ENCODE measurements at regions not wholly inside any gene's neighbourhood (a gene's known extent, or its start where the extent isn't known, plus 50 kb on each side); places are given as distances from the start of the nearest gene placed in this dataset.

GRCh38 chr13:75993241-75993640, 357.1 kb downstream of the LMO7 start:
- DNase-seq, result no peak
- Histone ChIP-seq H3K36me3 (no peaks in the 10 kb centered on the region), H3K4me1 (no peaks in the 10 kb centered on the region), H3K9me3 (no peaks in the 10 kb centered on the region), H3K4me3 (no peak overlapping the region), H3K27ac (no peak overlapping the region), H3K27me3 (no peaks in the 10 kb centered on the region)
- intact Hi-C loops (cut with DNase I), result no loop called here
- no peak for TF ChIP-seq CTCF (IDR thresholded peaks at IDR 0.05)
- ATAC-seq, result no peak

- ATAC-seq (no peak), DNase-seq (no peak)
- intact Hi-C loops (cut with DNase I), result no loop called here
- H3K4me3 ChIP-seq, result no peak overlapping the region
- TF ChIP-seq CTCF (IDR thresholded peaks at IDR 0.05), result no peak
- no peaks in the 10 kb centered on the region for H3K9me3 ChIP-seq
- no peaks in the 10 kb centered on the region for H3K27me3 ChIP-seq
- H3K27ac ChIP-seq, result no peak overlapping the region
- no peaks in the 10 kb centered on the region for H3K36me3 ChIP-seq
- no peaks in the 10 kb centered on the region for H3K4me1 ChIP-seq
Observed at GRCh38 chr13:75986818-75987217, 350.7 kb downstream of the LMO7 start.

- DNase-seq (no peak), ATAC-seq (no peak)
- H3K27ac ChIP-seq, result no peak overlapping the region
- no peaks in the 10 kb centered on the region for H3K9me3 ChIP-seq
- H3K36me3 ChIP-seq, result no peaks in the 10 kb centered on the region
- no peak for TF ChIP-seq CTCF (IDR thresholded peaks at IDR 0.05)
- no peak overlapping the region for H3K4me3 ChIP-seq
- no peaks in the 10 kb centered on the region for H3K4me1 ChIP-seq
- no peaks in the 10 kb centered on the region for H3K27me3 ChIP-seq
- intact Hi-C loops (cut with DNase I), result no loop called here
Observed at GRCh38 chr13:75985132-75985531, 349.0 kb downstream of the LMO7 start.

GRCh38 chr13:75978818-75979217, 342.7 kb downstream of the LMO7 start:
- no peak for TF ChIP-seq CTCF (IDR thresholded peaks at IDR 0.05)
- Histone ChIP-seq H3K27me3 (no peaks in the 10 kb centered on the region), H3K9me3 (no peaks in the 10 kb centered on the region), H3K36me3 (no peaks in the 10 kb centered on the region), H3K27ac (no peak overlapping the region), H3K4me3 (no peak overlapping the region), H3K4me1 (no peaks in the 10 kb centered on the region)
- intact Hi-C loops (cut with DNase I), result no loop called here
- ATAC-seq, result no peak
- DNase-seq, result no peak

- Histone ChIP-seq H3K4me1 (no peaks in the 10 kb centered on the region), H3K27me3 (no peaks in the 10 kb centered on the region), H3K4me3 (no peak overlapping the region), H3K36me3 (no peaks in the 10 kb centered on the region), H3K9me3 (no peaks in the 10 kb centered on the region), H3K27ac (no peak overlapping the region)
- no peak for TF ChIP-seq CTCF (IDR thresholded peaks at IDR 0.05)
- DNase-seq (no peak), ATAC-seq (no peak)
- intact Hi-C loops (cut with DNase I), result no loop called here
Observed at GRCh38 chr13:75968103-75968838, 332.1 kb downstream of the LMO7 start.

- no peak for DNase-seq
- Histone ChIP-seq H3K27me3 (no peaks in the 10 kb centered on the region), H3K9me3 (no peaks in the 10 kb centered on the region), H3K4me3 (no peak overlapping the region), H3K36me3 (no peaks in the 10 kb centered on the region), H3K4me1 (no peaks in the 10 kb centered on the region), H3K27ac (no peak overlapping the region)
- intact Hi-C loops (cut with DNase I), result no loop called here
- no peak for ATAC-seq
- TF ChIP-seq CTCF (IDR thresholded peaks at IDR 0.05), result no peak
Observed at GRCh38 chr13:75963302-75963701, 327.2 kb downstream of the LMO7 start.
